A673 (cell line): ENCODE measurements at regions not wholly inside any gene's neighbourhood (a gene's known extent, or its start where the extent isn't known, plus 50 kb on each side); places are given as distances from the start of the nearest gene placed in this dataset.

ENCODE experiments used
- BruUV-seq: library from RNA; stranded (reverse); fragments of 400-500 nt; replicated peaks from 2 replicates; lab custom pipeline; 2021; lab: Mats Ljungman, UMichigan
- CTCF ChIA-PET: fragments of 300-600 bp; sonication (Branson Sonifier 250); formaldehyde crosslinking; loops from one replicate; lab custom pipeline; 2022; ENCODE audit warnings: antibody characterized with exemption; lab: Charles Lee
- POLR2A ChIA-PET: fragments of 300-600 bp; sonication (Branson Sonifier 250); formaldehyde crosslinking; loops from one replicate; lab custom pipeline; 2022; ENCODE audit warnings: antibody characterized with exemption; ENCODE audit not compliant: low non-redundant PET; lab: Charles Lee
- DNase-seq: peaks from one replicate; pipeline ENCODE4 v3.0.0-alpha.2; 2015; ENCODE audit warnings: low spot score
- H3K27ac ChIP-seq: fragments of 200-600 bp; sonication (generic); 2 replicates; pipeline ENCODE4 v1.5.1; 2016; ENCODE audit warnings: mixed run types, low read depth, mild to moderate bottlenecking, mixed read lengths, antibody characterized with exemption, low read length; ENCODE audit not compliant: poor library complexity, severe bottlenecking
- H3K27me3 ChIP-seq: fragments of 200-600 bp; sonication (generic); replicated peaks from 2 replicates; pipeline ENCODE4 v1.6.1; 2017; ENCODE audit warnings: mixed run types, low read depth, mild to moderate bottlenecking, mixed read lengths, antibody characterized with exemption, low read length; ENCODE audit not compliant: insufficient read depth, poor library complexity
- H3K36me3 ChIP-seq: fragments of 200-600 bp; sonication (generic); 2 replicates; pipeline ENCODE4 v1.6.1; 2016; ENCODE audit warnings: mixed run types, mild to moderate bottlenecking, mixed read lengths, antibody characterized with exemption, low read length; ENCODE audit not compliant: insufficient read depth, poor library complexity, severe bottlenecking
- H3K4me1 ChIP-seq: fragments of 200-600 bp; sonication (generic); 2 replicates; pipeline ENCODE4 v1.6.1; 2017; ENCODE audit warnings: mixed run types, mild to moderate bottlenecking, mixed read lengths, antibody characterized with exemption, low read length; ENCODE audit not compliant: insufficient read depth, poor library complexity, severe bottlenecking
- H3K4me3 ChIP-seq: fragments of 200-600 bp; sonication (generic); 2 replicates; pipeline ENCODE4 v1.5.1; 2016; ENCODE audit warnings: low read depth, mixed run types, mild to moderate bottlenecking, mixed read lengths, low read length; ENCODE audit not compliant: poor library complexity, severe bottlenecking
- H3K9me3 ChIP-seq: fragments of 200-600 bp; sonication (generic); 2 replicates; pipeline ENCODE4 v1.6.1; 2016; ENCODE audit warnings: mixed run types, low read depth, mild to moderate bottlenecking, mixed read lengths, antibody characterized with exemption, low read length; ENCODE audit not compliant: poor library complexity, severe bottlenecking
- CTCF ChIP-seq: fragments of 300-800, 200-600 bp; sonication (generic); conservative IDR thresholded peaks from 2 replicates; pipeline ENCODE4 v1.5.1; 2017; ENCODE audit warnings: low read depth, mild to moderate bottlenecking, antibody characterized with exemption, low read length, moderate library complexity, mixed read lengths
- EZH2 ChIP-seq: fragments of 200-600 bp; sonication (generic); IDR thresholded peaks from 2 replicates; pipeline ENCODE4 v1.6.1; 2017; ENCODE audit warnings: borderline replicate concordance, low read depth, mild to moderate bottlenecking, mixed read lengths, antibody characterized with exemption, low read length; ENCODE audit not compliant: poor library complexity, severe bottlenecking
- intact Hi-C: fragments of 100-400 bp; cut with micrococcal nuclease; formaldehyde crosslinking; loops from one replicate; pipeline ENCODE4 v1.10.0; 2022; ENCODE audit not compliant: unreplicated experiment

- Histone ChIP-seq H3K27me3 (no peaks in the 10 kb centered on the region), H3K4me1 (no peaks in the 10 kb centered on the region), H3K27ac (no peak overlapping the region), H3K4me3 (no peak overlapping the region), H3K9me3 (no peaks in the 10 kb centered on the region), H3K36me3 (no peaks in the 10 kb centered on the region)
- DNase-seq, result no peak
- no peak for TF ChIP-seq EZH2
- no peak for TF ChIP-seq CTCF
- POLR2A ChIA-PET, result no interaction called here
- intact Hi-C loops, result no loop called here
- CTCF ChIA-PET, result no interaction called here
- BruUV-seq, result no TSS peak
These were observed 107.8 kb downstream of the HSPH1 start for GRCh38 chr13:31053896-31054295.

DNA sequence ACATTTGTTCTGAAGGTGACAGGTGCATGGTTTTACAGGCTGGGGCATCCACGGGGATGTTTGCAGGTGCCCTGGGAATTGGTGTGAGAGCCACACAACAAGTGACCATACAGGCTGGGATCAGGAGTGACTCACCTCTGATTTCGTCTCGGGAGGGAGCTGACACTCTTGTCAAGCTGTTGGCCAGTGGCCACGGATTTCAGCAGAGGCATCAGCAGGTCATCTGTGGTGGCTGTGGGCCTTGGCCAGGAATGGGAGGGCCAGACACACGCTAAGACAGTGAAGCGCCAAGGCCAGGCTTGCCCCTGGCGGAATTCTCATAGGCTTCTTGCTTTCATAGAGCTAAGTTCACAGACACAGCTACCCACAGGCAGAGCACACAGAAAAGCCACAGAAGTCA is 108.6 kb downstream of the HSPH1 start:
- H3K27ac ChIP-seq, result no peak overlapping the region
- no TSS peak for BruUV-seq
- H3K27me3 ChIP-seq, result no peaks in the 10 kb centered on the region
- DNase-seq, result no peak
- H3K36me3 ChIP-seq, result no peaks in the 10 kb centered on the region
- H3K4me1 ChIP-seq, result no peaks in the 10 kb centered on the region
- intact Hi-C loops, result no loop called here
- ChIA-PET CTCF (no interaction called here), POLR2A (no interaction called here)
- H3K9me3 ChIP-seq, result no peaks in the 10 kb centered on the region
- TF ChIP-seq EZH2 (no peak), CTCF (no peak)
- H3K4me3 ChIP-seq, result no peak overlapping the region

GRCh38 chr13:31052478-31052877 is 109.2 kb downstream of the HSPH1 start:
- no peak for DNase-seq
- no peak overlapping the region for H3K27ac ChIP-seq
- H3K4me1 ChIP-seq, result peaks cover 4% of the 10 kb centered on the region
- ChIA-PET CTCF (no interaction called here), POLR2A (no interaction called here)
- no peaks in the 10 kb centered on the region for H3K36me3 ChIP-seq
- H3K4me3 ChIP-seq, result no peak overlapping the region
- TF ChIP-seq CTCF (no peak), EZH2 (no peak)
- intact Hi-C loops, result no loop called here
- no peaks in the 10 kb centered on the region for H3K9me3 ChIP-seq
- no TSS peak for BruUV-seq
- H3K27me3 ChIP-seq, result no peaks in the 10 kb centered on the region
